ENCODE measurements at regions not wholly inside any gene's neighbourhood (a gene's known extent, or its start where the extent isn't known, plus 50 kb on each side); places are given as distances from the start of the nearest gene placed in this dataset.

- TF ChIP-seq REST (IDR thresholded peaks at IDR 0.05; ENCODE audit: low read depth) (no peak), YY1 (IDR thresholded peaks at IDR 0.05; ENCODE audit: extremely low read depth, insufficient replicate concordance, low read depth, low read length) (no peak), ELF1 (IDR thresholded peaks at IDR 0.05; ENCODE audit: borderline replicate concordance, low read depth) (no peak), EGR1 (IDR thresholded peaks at IDR 0.05; ENCODE audit: low read depth) (no peak)
Observed at GRCh38 chr14:49480053-49480760, 106.0 kb downstream of the RPS29 start (continued).

GRCh38 chr14:49479432-49479831 lies 106.7 kb downstream of the RPS29 start:
- no peaks in the 10 kb centered on the region for H3K36me3 ChIP-seq (ENCODE audit: control insufficient read depth in 1 of 2, insufficient read depth in 2 of 2, low read length in 2 of 2)
- DNase-seq (ENCODE audit: low read depth, low spot score) (no peak), ATAC-seq (no peak)
- H3K4me1 ChIP-seq (ENCODE audit: control insufficient read depth in 1 of 2, insufficient read depth in 2 of 2, low read length in 2 of 2), result no peaks in the 10 kb centered on the region
- intact Hi-C loops (cut with micrococcal nuclease), result no loop called here
- no peaks in the 10 kb centered on the region for H3K9me2 ChIP-seq (ENCODE audit: insufficient read depth)
- ChIA-PET RAD21 (ENCODE audit: low non-redundant PET in 1 of 2, low total read pairs in 2 of 2, uncharacterized antibody in 2 of 2, unreplicated experiment in 2 of 2) (no interaction called here), POLR2A (no interaction called here), CTCF (no interaction called here)
- H3K9ac ChIP-seq (ENCODE audit: low read length), result no peak overlapping the region
- no TSS peak for BruUV-seq (replicated peaks)
- H3K79me2 ChIP-seq (ENCODE audit: insufficient read depth, low read length), result no peaks in the 10 kb centered on the region
- no peak overlapping the region for H3K27ac ChIP-seq (ENCODE audit: low read depth, low read length)
- no peaks in the 10 kb centered on the region for H3K9me3 ChIP-seq (ENCODE audit: control insufficient read depth in 1 of 2, insufficient read depth in 1 of 2, low read depth in 1 of 2, low read length in 2 of 2)
- H2AFZ ChIP-seq (ENCODE audit: low read depth, low read length, poor library complexity, severe bottlenecking), result no peak overlapping the region
- H3K4me3 ChIP-seq (replicated peaks in 1 of 2; ENCODE audit: low read depth in 1 of 2, low read length in 2 of 2), result no peak overlapping the region
- no peak overlapping the region for H3K4me2 ChIP-seq (ENCODE audit: low read length)
- no peaks in the 10 kb centered on the region for H3K27me3 ChIP-seq (ENCODE audit: insufficient read depth, low read length)
- H4K20me1 ChIP-seq (ENCODE audit: insufficient read depth), result no peaks in the 10 kb centered on the region
- TF ChIP-seq FOSL1 (IDR thresholded peaks at IDR 0.05; ENCODE audit: low read depth), result no peak
- TF ChIP-seq EZH2 (IDR thresholded peaks at IDR 0.05), result no peak
- no peak for TF ChIP-seq JUND (IDR thresholded peaks at IDR 0.05)
- TF ChIP-seq ZFX (IDR thresholded peaks at IDR 0.05), result no peak
- TF ChIP-seq EZH2phosphoT487 (IDR thresholded peaks at IDR 0.05; ENCODE audit: borderline replicate concordance), result no peak
- no peak for TF ChIP-seq ELF1 (IDR thresholded peaks at IDR 0.05; ENCODE audit: borderline replicate concordance, low read depth)
- no peak for TF ChIP-seq ATF3 (IDR thresholded peaks at IDR 0.05)
- no peak for TF ChIP-seq SP1 (IDR thresholded peaks at IDR 0.05; ENCODE audit: low read depth)
- TF ChIP-seq SIN3A (IDR thresholded peaks at IDR 0.05; ENCODE audit: low read depth), result no peak
- TF ChIP-seq EGR1 (IDR thresholded peaks at IDR 0.05; ENCODE audit: low read depth), result no peak
- TF ChIP-seq CBX3 (IDR thresholded peaks at IDR 0.05; ENCODE audit: low read depth), result no peak
- TF ChIP-seq YY1 (IDR thresholded peaks at IDR 0.05; ENCODE audit: extremely low read depth, insufficient replicate concordance, low read depth, low read length), result no peak
- TF ChIP-seq CEBPB (IDR thresholded peaks at IDR 0.05; ENCODE audit: low read depth), result no peak
- TF ChIP-seq ZNF274 (IDR thresholded peaks at IDR 0.05; ENCODE audit: low read depth, low read length), result no peak
- TF ChIP-seq SRF (IDR thresholded peaks at IDR 0.05; ENCODE audit: low read depth), result no peak
- TF ChIP-seq ZBTB33 (IDR thresholded peaks at IDR 0.05; ENCODE audit: extremely low read depth, insufficient replicate concordance, low read length), result no peak
- TF ChIP-seq CTCF (IDR thresholded peaks at IDR 0.05 in 2 of 3, conservative IDR thresholded peaks at IDR 0.05 in 1 of 3; ENCODE audit: borderline replicate concordance in 1 of 3, insufficient read depth in 1 of 3, low read depth in 2 of 3, low read length in 2 of 3), result no peak
